Chondrocyte (in vitro differentiated cells): ENCODE measurements at regions not wholly inside any gene's neighbourhood (a gene's known extent, or its start where the extent isn't known, plus 50 kb on each side); places are given as distances from the start of the nearest gene placed in this dataset.

Experiments used
- DNase-seq: peaks from one replicate; pipeline ENCODE4 v3.0.0; 2021; ENCODE audit warnings: mixed read lengths, low spot score
- H3K27ac Mint-ChIP-seq: one replicate; pipeline ENCODE4 v1.8.0; 2021; ENCODE audit warnings: mild to moderate bottlenecking, moderate library complexity, mixed read lengths; ENCODE audit not compliant: unreplicated experiment
- H3K27me3 Mint-ChIP-seq: 2 replicates; pipeline ENCODE4 v1.8.0; 2021; ENCODE audit warnings: low read depth, mixed read lengths
- H3K36me3 Mint-ChIP-seq: 2 replicates; pipeline ENCODE4 v1.8.0; 2021; ENCODE audit warnings: low read depth, mixed read lengths
- H3K4me1 Mint-ChIP-seq: 2 replicates; pipeline ENCODE4 v1.8.0; 2021; ENCODE audit warnings: low read depth, mild to moderate bottlenecking, mixed read lengths
- H3K4me3 Mint-ChIP-seq: one replicate; pipeline ENCODE4 v1.8.0; 2021; ENCODE audit warnings: mild to moderate bottlenecking, moderate library complexity, mixed read lengths; ENCODE audit not compliant: unreplicated experiment
- H3K9me3 Mint-ChIP-seq: 2 replicates; pipeline ENCODE4 v1.8.0; 2021; ENCODE audit warnings: low read depth, mixed read lengths
- TF ChIP-seq, protein P1 (sequence below): fragments of 200-600 bp; sonication (generic); IDR thresholded peaks from 2 replicates; pipeline ENCODE4 v1.5.0; 2021; ENCODE audit warnings: antibody characterized with exemption, mild to moderate bottlenecking, moderate library complexity

DNA sequence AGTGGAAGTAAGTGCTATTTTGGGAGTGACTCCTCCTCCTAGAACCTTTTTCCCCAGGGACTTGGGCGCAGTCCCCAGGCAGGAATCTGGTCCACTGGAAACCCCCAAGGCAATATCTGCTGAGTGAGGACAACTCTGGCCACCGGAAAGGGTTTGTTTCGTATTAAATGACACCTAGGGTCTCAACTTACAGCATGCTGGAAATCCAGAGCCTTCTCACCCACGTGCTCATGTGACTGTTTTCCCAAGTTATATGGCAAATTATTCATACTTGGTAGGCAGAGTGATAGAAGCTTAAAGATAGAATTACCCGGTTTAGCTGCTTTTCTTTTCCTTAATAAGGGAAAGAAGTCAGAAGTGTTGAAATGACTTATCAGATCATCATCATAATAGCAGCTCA lies 436.9 kb upstream of the SPRED2 start:
- H3K36me3 Mint-ChIP-seq = peaks cover 2% of the 10 kb centered on the region
- TF ChIP-seq, protein P1, sequence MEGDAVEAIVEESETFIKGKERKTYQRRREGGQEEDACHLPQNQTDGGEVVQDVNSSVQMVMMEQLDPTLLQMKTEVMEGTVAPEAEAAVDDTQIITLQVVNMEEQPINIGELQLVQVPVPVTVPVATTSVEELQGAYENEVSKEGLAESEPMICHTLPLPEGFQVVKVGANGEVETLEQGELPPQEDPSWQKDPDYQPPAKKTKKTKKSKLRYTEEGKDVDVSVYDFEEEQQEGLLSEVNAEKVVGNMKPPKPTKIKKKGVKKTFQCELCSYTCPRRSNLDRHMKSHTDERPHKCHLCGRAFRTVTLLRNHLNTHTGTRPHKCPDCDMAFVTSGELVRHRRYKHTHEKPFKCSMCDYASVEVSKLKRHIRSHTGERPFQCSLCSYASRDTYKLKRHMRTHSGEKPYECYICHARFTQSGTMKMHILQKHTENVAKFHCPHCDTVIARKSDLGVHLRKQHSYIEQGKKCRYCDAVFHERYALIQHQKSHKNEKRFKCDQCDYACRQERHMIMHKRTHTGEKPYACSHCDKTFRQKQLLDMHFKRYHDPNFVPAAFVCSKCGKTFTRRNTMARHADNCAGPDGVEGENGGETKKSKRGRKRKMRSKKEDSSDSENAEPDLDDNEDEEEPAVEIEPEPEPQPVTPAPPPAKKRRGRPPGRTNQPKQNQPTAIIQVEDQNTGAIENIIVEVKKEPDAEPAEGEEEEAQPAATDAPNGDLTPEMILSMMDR = no peak
- H3K27ac Mint-ChIP-seq = no peak overlapping the region
- no peaks in the 10 kb centered on the region for H3K9me3 Mint-ChIP-seq
- peaks cover 14% of the 10 kb centered on the region for H3K4me1 Mint-ChIP-seq
- no peak for DNase-seq
- H3K4me3 Mint-ChIP-seq = no peak overlapping the region
- peaks cover 11% of the 10 kb centered on the region for H3K27me3 Mint-ChIP-seq

DNA sequence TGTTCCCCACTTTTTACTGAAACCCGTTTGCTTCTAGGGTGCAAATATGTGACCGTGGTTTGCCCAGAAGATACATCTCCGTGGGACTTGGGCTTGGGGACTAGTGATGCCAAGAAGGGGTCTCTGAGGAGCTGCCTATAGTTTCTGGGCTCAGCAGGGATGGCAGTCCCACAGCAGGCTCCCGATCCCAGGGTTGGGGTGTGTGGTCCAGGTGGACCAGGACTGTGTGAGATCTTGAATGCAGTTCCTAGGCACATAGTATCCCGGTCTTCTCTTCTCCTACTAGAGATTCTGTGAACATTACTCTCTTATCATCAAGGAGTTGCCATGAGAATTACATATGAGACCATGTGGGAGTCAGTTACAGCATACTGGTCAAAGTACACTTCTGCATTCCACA lies 435.8 kb upstream of the SPRED2 start:
- no peaks in the 10 kb centered on the region for H3K9me3 Mint-ChIP-seq
- TF ChIP-seq, protein P1 = no peak
- peaks cover 11% of the 10 kb centered on the region for H3K27me3 Mint-ChIP-seq
- H3K4me3 Mint-ChIP-seq = no peak overlapping the region
- DNase-seq = no peak
- peaks cover 14% of the 10 kb centered on the region for H3K4me1 Mint-ChIP-seq
- H3K27ac Mint-ChIP-seq = no peak overlapping the region
- peaks cover 2% of the 10 kb centered on the region for H3K36me3 Mint-ChIP-seq

DNA sequence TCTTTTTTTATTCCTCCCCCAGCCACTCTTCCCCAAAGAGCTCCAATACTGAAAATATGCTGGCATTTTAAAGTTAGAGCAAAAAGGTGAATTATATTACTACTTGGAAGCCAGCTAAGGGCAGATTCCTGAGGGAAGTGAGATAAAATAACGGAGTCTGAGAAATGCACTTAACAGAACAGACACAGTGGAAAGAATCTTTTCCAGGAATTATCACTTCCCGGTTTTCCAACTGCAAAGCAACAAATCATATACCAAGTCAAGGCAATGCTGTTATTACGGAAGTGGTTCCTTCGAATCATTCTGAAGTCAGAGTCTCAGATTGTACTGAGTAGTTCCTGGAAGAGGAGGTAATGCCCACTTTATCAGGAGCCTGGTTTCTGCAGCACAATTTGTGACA lies 435.0 kb upstream of the SPRED2 start:
- no peak overlapping the region for H3K4me3 Mint-ChIP-seq
- TF ChIP-seq, protein P1 = no peak
- H3K36me3 Mint-ChIP-seq = peaks cover 2% of the 10 kb centered on the region
- DNase-seq = no peak
- peaks cover 11% of the 10 kb centered on the region for H3K27me3 Mint-ChIP-seq
- no peak overlapping the region for H3K27ac Mint-ChIP-seq
- H3K9me3 Mint-ChIP-seq = no peaks in the 10 kb centered on the region
- peaks cover 14% of the 10 kb centered on the region for H3K4me1 Mint-ChIP-seq

DNA sequence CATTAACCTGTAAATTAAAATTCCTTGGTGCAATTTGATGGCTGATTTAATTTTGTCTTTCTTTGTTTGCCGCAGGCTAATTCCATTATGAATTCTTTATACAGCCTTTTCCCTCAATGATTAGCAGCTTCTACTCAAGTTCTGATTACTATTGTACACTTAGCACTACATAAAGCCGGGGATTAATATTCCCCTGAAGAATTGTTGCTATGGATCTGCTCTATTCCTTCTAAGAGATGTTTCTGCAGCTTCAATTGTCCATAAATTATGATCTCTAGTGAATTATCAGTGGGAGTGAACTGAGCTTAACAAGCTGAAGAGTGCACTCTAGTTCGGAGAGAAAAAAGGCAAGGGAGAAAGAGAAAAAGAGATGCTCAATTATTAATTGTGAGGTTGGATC lies 433.7 kb upstream of the SPRED2 start:
- TF ChIP-seq, protein P1 = no peak
- Mint-ChIP-seq H3K27ac (no peak overlapping the region), H3K4me1 (peaks cover 14% of the 10 kb centered on the region), H3K4me3 (no peak overlapping the region), H3K27me3 (peaks cover 11% of the 10 kb centered on the region), H3K9me3 (no peaks in the 10 kb centered on the region), H3K36me3 (peaks cover 2% of the 10 kb centered on the region)
- no peak for DNase-seq

DNA sequence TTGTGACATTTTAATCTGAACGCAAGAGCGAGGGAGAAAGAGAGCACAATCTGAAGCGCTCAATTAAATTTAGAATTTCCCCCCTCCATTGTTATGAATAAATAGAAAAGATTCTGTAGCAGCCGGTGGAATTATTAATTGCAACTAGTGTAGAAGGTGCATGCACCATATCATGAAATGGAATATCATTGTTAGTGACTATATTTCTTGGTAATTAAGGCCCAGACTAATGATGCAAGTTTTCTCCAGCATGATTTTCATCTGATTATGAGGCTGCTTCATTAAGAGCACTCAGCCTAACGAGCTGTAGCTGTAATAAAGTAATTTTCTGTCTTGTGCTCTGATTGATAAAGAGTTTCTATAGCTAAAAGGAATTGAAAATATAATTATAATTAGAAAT lies 432.2 kb upstream of the SPRED2 start:
- no peak for DNase-seq
- H3K27me3 Mint-ChIP-seq = peaks cover 11% of the 10 kb centered on the region
- TF ChIP-seq, protein P1 = no peak
- no peaks in the 10 kb centered on the region for H3K9me3 Mint-ChIP-seq
- peaks cover 2% of the 10 kb centered on the region for H3K36me3 Mint-ChIP-seq
- H3K4me3 Mint-ChIP-seq = no peak overlapping the region
- no peak overlapping the region for H3K27ac Mint-ChIP-seq
- H3K4me1 Mint-ChIP-seq = peaks cover 7% of the 10 kb centered on the region
